ENCODE measurements at regions not wholly inside any gene's neighbourhood (a gene's known extent, or its start where the extent isn't known, plus 50 kb on each side); places are given as distances from the start of the nearest gene placed in this dataset.

GRCh38 chr18:40470723-40471122 is 1484.3 kb upstream of the PIK3C3 start:
- Histone ChIP-seq H3K36me3 (ENCODE audit: control insufficient read depth, insufficient read depth, low read length) (no peaks in the 10 kb centered on the region), H3K4me1 (ENCODE audit: control insufficient read depth, insufficient read depth, low read length) (no peaks in the 10 kb centered on the region), H3K4me3 (ENCODE audit: low read length) (no peak overlapping the region), H3K9me3 (ENCODE audit: control insufficient read depth, insufficient read depth, low read length) (no peaks in the 10 kb centered on the region), H3K27me3 (ENCODE audit: control insufficient read depth, insufficient read depth, low read length) (no peaks in the 10 kb centered on the region), H3K27ac (ENCODE audit: low read length) (no peak overlapping the region)
- no peak for DNase-seq (ENCODE audit: low read depth, low spot score)
- WGBS (ENCODE audit: insufficient coverage, insufficient read length): no CpG with 5 or more reads among the region's 3 CpGs

DNA sequence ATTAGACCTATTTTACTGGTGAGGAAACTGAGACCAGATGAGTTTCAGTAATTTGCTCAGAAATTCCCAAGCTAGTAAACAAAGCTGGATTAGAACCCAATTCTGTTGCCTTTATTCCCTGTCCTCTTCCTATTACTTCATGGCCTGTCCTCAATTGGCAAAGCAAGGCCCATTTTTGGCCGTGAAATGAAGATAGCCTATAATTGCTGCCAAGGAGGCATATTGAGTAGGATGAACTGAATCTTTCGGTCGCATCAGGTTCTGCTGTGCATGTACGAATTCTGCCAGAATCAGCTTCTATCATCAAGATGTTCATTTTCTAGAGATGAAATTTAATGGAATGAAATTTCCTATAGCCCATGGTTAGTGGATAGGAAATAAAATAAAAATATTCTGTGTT is 1485.2 kb upstream of the PIK3C3 start:
- Histone ChIP-seq H3K4me3 (ENCODE audit: low read length) (no peak overlapping the region), H3K4me1 (ENCODE audit: control insufficient read depth, insufficient read depth, low read length) (no peaks in the 10 kb centered on the region), H3K9me3 (ENCODE audit: control insufficient read depth, insufficient read depth, low read length) (no peaks in the 10 kb centered on the region), H3K27ac (ENCODE audit: low read length) (no peak overlapping the region), H3K27me3 (ENCODE audit: control insufficient read depth, insufficient read depth, low read length) (no peaks in the 10 kb centered on the region), H3K36me3 (ENCODE audit: control insufficient read depth, insufficient read depth, low read length) (no peaks in the 10 kb centered on the region)
- no peak for DNase-seq (ENCODE audit: low read depth, low spot score)
- WGBS (ENCODE audit: insufficient coverage, insufficient read length): no CpG with 5 or more reads among the region's 4 CpGs

- no peak overlapping the region for H3K27ac ChIP-seq (ENCODE audit: low read length)
- no peak overlapping the region for H3K4me3 ChIP-seq (ENCODE audit: low read length)
- H3K36me3 ChIP-seq (ENCODE audit: control insufficient read depth, insufficient read depth, low read length): no peaks in the 10 kb centered on the region
- no peaks in the 10 kb centered on the region for H3K9me3 ChIP-seq (ENCODE audit: control insufficient read depth, insufficient read depth, low read length)
- no peak for DNase-seq (ENCODE audit: low read depth, low spot score)
- no peaks in the 10 kb centered on the region for H3K27me3 ChIP-seq (ENCODE audit: control insufficient read depth, insufficient read depth, low read length)
- H3K4me1 ChIP-seq (ENCODE audit: control insufficient read depth, insufficient read depth, low read length): no peaks in the 10 kb centered on the region
These were observed 1485.7 kb upstream of the PIK3C3 start for GRCh38 chr18:40469316-40469715.

- Histone ChIP-seq H3K36me3 (ENCODE audit: control insufficient read depth, insufficient read depth, low read length) (no peaks in the 10 kb centered on the region), H3K4me3 (ENCODE audit: low read length) (no peak overlapping the region), H3K4me1 (ENCODE audit: control insufficient read depth, insufficient read depth, low read length) (no peaks in the 10 kb centered on the region), H3K9me3 (ENCODE audit: control insufficient read depth, insufficient read depth, low read length) (no peaks in the 10 kb centered on the region), H3K27me3 (ENCODE audit: control insufficient read depth, insufficient read depth, low read length) (no peaks in the 10 kb centered on the region), H3K27ac (ENCODE audit: low read length) (no peak overlapping the region)
- WGBS (ENCODE audit: insufficient coverage, insufficient read length): no CpG with 5 or more reads among the region's 1 CpG
- DNase-seq (ENCODE audit: low read depth, low spot score): no peak
These were observed 1491.0 kb upstream of the PIK3C3 start for GRCh38 chr18:40464032-40464431.

GRCh38 chr18:40453903-40454302 is 1501.1 kb upstream of the PIK3C3 start:
- H3K27ac ChIP-seq (ENCODE audit: low read length): no peak overlapping the region
- DNase-seq (ENCODE audit: low read depth, low spot score): no peak
- H3K4me1 ChIP-seq (ENCODE audit: control insufficient read depth, insufficient read depth, low read length): no peaks in the 10 kb centered on the region
- H3K36me3 ChIP-seq (ENCODE audit: control insufficient read depth, insufficient read depth, low read length): no peaks in the 10 kb centered on the region
- H3K9me3 ChIP-seq (ENCODE audit: control insufficient read depth, insufficient read depth, low read length): no peaks in the 10 kb centered on the region
- no peak overlapping the region for H3K4me3 ChIP-seq (ENCODE audit: low read length)
- WGBS (ENCODE audit: insufficient coverage, insufficient read length): no CpG with 5 or more reads among the region's 5 CpGs
- no peaks in the 10 kb centered on the region for H3K27me3 ChIP-seq (ENCODE audit: control insufficient read depth, insufficient read depth, low read length)

- WGBS (ENCODE audit: insufficient coverage, insufficient read length): no CpG with 5 or more reads among the region's 2 CpGs
- H3K4me3 ChIP-seq (ENCODE audit: low read length): no peak overlapping the region
- H3K27me3 ChIP-seq (ENCODE audit: control insufficient read depth, insufficient read depth, low read length): no peaks in the 10 kb centered on the region
- H3K36me3 ChIP-seq (ENCODE audit: control insufficient read depth, insufficient read depth, low read length): no peaks in the 10 kb centered on the region
- no peak for DNase-seq (ENCODE audit: low read depth, low spot score)
- no peaks in the 10 kb centered on the region for H3K4me1 ChIP-seq (ENCODE audit: control insufficient read depth, insufficient read depth, low read length)
- no peak overlapping the region for H3K27ac ChIP-seq (ENCODE audit: low read length)
- no peaks in the 10 kb centered on the region for H3K9me3 ChIP-seq (ENCODE audit: control insufficient read depth, insufficient read depth, low read length)
These were observed 1502.4 kb upstream of the PIK3C3 start for GRCh38 chr18:40452599-40452998.

DNA sequence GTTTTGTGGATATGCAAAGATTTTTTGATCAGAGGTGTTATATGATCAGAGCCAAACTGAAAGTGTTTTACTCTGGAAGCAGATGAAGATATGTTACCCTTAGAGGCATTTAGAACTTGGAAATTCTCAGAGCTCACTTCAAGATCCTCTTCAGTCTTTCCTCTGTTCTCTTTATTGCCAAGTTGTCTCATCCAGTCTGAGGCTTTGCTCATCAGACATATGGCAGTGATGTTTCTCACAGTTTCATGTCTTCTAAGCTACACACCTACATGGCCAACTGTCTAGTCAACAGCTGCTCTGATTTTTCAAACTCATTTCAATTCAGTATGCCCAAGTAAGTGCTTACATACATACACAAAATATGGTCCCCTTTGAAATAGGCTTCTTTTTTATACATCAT is 1504.3 kb upstream of the PIK3C3 start:
- H3K36me3 ChIP-seq (ENCODE audit: control insufficient read depth, insufficient read depth, low read length): no peaks in the 10 kb centered on the region
- no peak overlapping the region for H3K27ac ChIP-seq (ENCODE audit: low read length)
- H3K9me3 ChIP-seq (ENCODE audit: control insufficient read depth, insufficient read depth, low read length): no peaks in the 10 kb centered on the region
- no peak overlapping the region for H3K4me3 ChIP-seq (ENCODE audit: low read length)
- H3K27me3 ChIP-seq (ENCODE audit: control insufficient read depth, insufficient read depth, low read length): no peaks in the 10 kb centered on the region
- no peak for DNase-seq (ENCODE audit: low read depth, low spot score)
- H3K4me1 ChIP-seq (ENCODE audit: control insufficient read depth, insufficient read depth, low read length): no peaks in the 10 kb centered on the region; the same call in 1 of the 2 replicates

GRCh38 chr18:40447820-40448219 is 1507.2 kb upstream of the PIK3C3 start:
- H3K27me3 ChIP-seq (ENCODE audit: control insufficient read depth, insufficient read depth, low read length): no peaks in the 10 kb centered on the region
- DNase-seq (ENCODE audit: low read depth, low spot score): no peak
- no CpG with 5 or more reads among the region's 1 CpG for WGBS (ENCODE audit: insufficient coverage, insufficient read length)
- no peak overlapping the region for H3K27ac ChIP-seq (ENCODE audit: low read length)
- no peak overlapping the region for H3K4me3 ChIP-seq (ENCODE audit: low read length)
- no peaks in the 10 kb centered on the region for H3K9me3 ChIP-seq (ENCODE audit: control insufficient read depth, insufficient read depth, low read length)
- no peaks in the 10 kb centered on the region; the same call in 1 of the 2 replicates for H3K4me1 ChIP-seq (ENCODE audit: control insufficient read depth, insufficient read depth, low read length)
- no peaks in the 10 kb centered on the region for H3K36me3 ChIP-seq (ENCODE audit: control insufficient read depth, insufficient read depth, low read length)

- DNase-seq (ENCODE audit: low read depth, low spot score): no peak
- Histone ChIP-seq H3K9me3 (ENCODE audit: control insufficient read depth, insufficient read depth, low read length) (no peaks in the 10 kb centered on the region), H3K4me3 (ENCODE audit: low read length) (no peak overlapping the region), H3K27ac (ENCODE audit: low read length) (no peak overlapping the region), H3K36me3 (ENCODE audit: control insufficient read depth, insufficient read depth, low read length) (no peaks in the 10 kb centered on the region), H3K4me1 (ENCODE audit: control insufficient read depth, insufficient read depth, low read length) (no peaks in the 10 kb centered on the region), H3K27me3 (ENCODE audit: control insufficient read depth, insufficient read depth, low read length) (no peaks in the 10 kb centered on the region)
- no CpG with 5 or more reads among the region's 7 CpGs for WGBS (ENCODE audit: insufficient coverage, insufficient read length)
These were observed 1514.9 kb upstream of the PIK3C3 start for GRCh38 chr18:40440088-40440487.

DNA sequence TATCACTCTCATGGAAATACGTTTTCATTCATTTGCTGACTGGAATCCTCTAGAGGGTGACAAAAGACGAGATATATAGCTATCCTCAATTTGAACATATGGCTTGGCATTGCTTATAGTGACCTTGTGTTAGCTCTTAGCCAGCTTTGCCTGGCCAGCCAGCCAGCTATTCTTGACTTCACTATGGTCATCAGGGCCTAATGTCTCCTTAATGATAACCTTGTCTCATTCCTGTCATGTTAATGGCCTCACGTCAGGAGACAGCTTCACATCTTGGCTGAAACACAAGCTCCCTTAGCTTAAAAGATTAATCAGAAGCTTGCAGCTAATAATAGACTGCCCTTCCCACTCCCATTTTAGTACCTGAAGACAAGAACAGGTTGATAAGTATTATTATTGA is 1517.5 kb upstream of the PIK3C3 start:
- Histone ChIP-seq H3K4me3 (ENCODE audit: low read length) (no peak overlapping the region), H3K9me3 (ENCODE audit: control insufficient read depth, insufficient read depth, low read length) (no peaks in the 10 kb centered on the region), H3K27me3 (ENCODE audit: control insufficient read depth, insufficient read depth, low read length) (no peaks in the 10 kb centered on the region), H3K36me3 (ENCODE audit: control insufficient read depth, insufficient read depth, low read length) (no peaks in the 10 kb centered on the region), H3K4me1 (ENCODE audit: control insufficient read depth, insufficient read depth, low read length) (no peaks in the 10 kb centered on the region), H3K27ac (ENCODE audit: low read length) (no peak overlapping the region)
- WGBS (ENCODE audit: insufficient coverage, insufficient read length): no CpG with 5 or more reads among the region's 3 CpGs
- DNase-seq (ENCODE audit: low read depth, low spot score): no peak

- Histone ChIP-seq H3K9me3 (ENCODE audit: control insufficient read depth, insufficient read depth, low read length) (no peaks in the 10 kb centered on the region), H3K27ac (ENCODE audit: low read length) (no peak overlapping the region), H3K4me1 (ENCODE audit: control insufficient read depth, insufficient read depth, low read length) (no peaks in the 10 kb centered on the region), H3K4me3 (ENCODE audit: low read length) (no peak overlapping the region), H3K27me3 (ENCODE audit: control insufficient read depth, insufficient read depth, low read length) (no peaks in the 10 kb centered on the region), H3K36me3 (ENCODE audit: control insufficient read depth, insufficient read depth, low read length) (no peaks in the 10 kb centered on the region)
- no peak for DNase-seq (ENCODE audit: low read depth, low spot score)
- no CpG with 5 or more reads among the region's 6 CpGs for WGBS (ENCODE audit: insufficient coverage, insufficient read length)
These were observed 1523.7 kb upstream of the PIK3C3 start for GRCh38 chr18:40431071-40431985.
